GM21737 (cell line): ENCODE measurements at regions not wholly inside any gene's neighbourhood (a gene's known extent, or its start where the extent isn't known, plus 50 kb on each side); places are given as distances from the start of the nearest gene placed in this dataset.

Source experiments
- ATAC-seq: cut with Tn5 transposase; IDR thresholded peaks from one replicate; pipeline ENCODE4 v1.9.1; 2021; ENCODE audit warnings: mild to moderate bottlenecking, moderate library complexity; ENCODE audit not compliant: unreplicated experiment

GRCh38 chr2:177141866-177142265 is 70.7 kb upstream of the HNRNPA3 start:
- ATAC-seq = no peak

GRCh38 chr2:177143444-177143843 is 69.2 kb upstream of the HNRNPA3 start:
- ATAC-seq = no peak

- no peak for ATAC-seq
Measured at GRCh38 chr2:177147093-177147694, 65.4 kb upstream of the HNRNPA3 start.

GRCh38 chr2:177147834-177148445 is 64.7 kb upstream of the HNRNPA3 start:
- no peak for ATAC-seq

- peak; percentile 90 for ATAC-seq
Measured at GRCh38 chr2:177148477-177149154, 64.0 kb upstream of the HNRNPA3 start.

GRCh38 chr2:177149155-177149503 is 63.5 kb upstream of the HNRNPA3 start:
- no peak for ATAC-seq

GRCh38 chr2:177153805-177154204 is 58.8 kb upstream of the HNRNPA3 start:
- ATAC-seq = no peak

- no peak for ATAC-seq
Measured at GRCh38 chr2:177154809-177155208, 57.8 kb upstream of the HNRNPA3 start.

GRCh38 chr2:177155631-177156030 is 57.0 kb upstream of the HNRNPA3 start:
- no peak for ATAC-seq

- no peak for ATAC-seq
Measured at GRCh38 chr2:177161741-177162460, 50.7 kb upstream of the HNRNPA3 start.
